ENCODE measurements at regions not wholly inside any gene's neighbourhood (a gene's known extent, or its start where the extent isn't known, plus 50 kb on each side); places are given as distances from the start of the nearest gene placed in this dataset.
"Not testable (repeated sequence)": the region's sequence is repeated elsewhere in the genome, so short reads cannot be mapped to it uniquely, and the experiment has no call there.

GRCh38 chrX:45497290-45497689 lies 296.6 kb upstream of the DIPK2B start:
- 86 to 89% methylated on average over 3 of the region's 3 CpGs for WGBS, 2 donors
- no peaks in the 10 kb centered on the region for H3K4me1 ChIP-seq
- no peak for TF ChIP-seq POLR2A (IDR thresholded peaks at IDR 0.05)
- no peak for TF ChIP-seq CTCF (IDR thresholded peaks at IDR 0.05)
- TF ChIP-seq POLR2AphosphoS5 (IDR thresholded peaks at IDR 0.05): no peak
- TF ChIP-seq EP300 (IDR thresholded peaks at IDR 0.05): no peak
- DNase-seq (no peak), ATAC-seq (ENCODE audit: low FRiP score in 2 of 2) (no peak)
- no peak overlapping the region for H3K27ac ChIP-seq
- H3K9me3 ChIP-seq: peaks cover 0 to 21% (median 0%) of the 10 kb centered on the region in 4 donors
- H3K27me3 ChIP-seq: no peaks in the 10 kb centered on the region
- no peak overlapping the region for H3K4me3 ChIP-seq
- H3K36me3 ChIP-seq: no peaks in the 10 kb centered on the region

GRCh38 chrX:45485719-45486118 lies 285.0 kb upstream of the DIPK2B start:
- Histone ChIP-seq H3K9me3 (no peaks in the 10 kb centered on the region), H3K36me3 (no peaks in the 10 kb centered on the region), H3K27me3 (no peaks in the 10 kb centered on the region), H3K4me1 (no peaks in the 10 kb centered on the region), H3K4me3 (no peak overlapping the region), H3K27ac (no peak overlapping the region)
- no peak for DNase-seq
- TF ChIP-seq POLR2A (IDR thresholded peaks at IDR 0.05): no peak
- TF ChIP-seq EP300 (IDR thresholded peaks at IDR 0.05): no peak
- no peak for TF ChIP-seq POLR2AphosphoS5 (IDR thresholded peaks at IDR 0.05)
- TF ChIP-seq CTCF (IDR thresholded peaks at IDR 0.05): no peak
- WGBS, 2 donors: 82 to 100% methylated on average over 1 of the region's 1 CpG
- no peak for ATAC-seq (ENCODE audit: low FRiP score in 2 of 2)

- H3K27ac ChIP-seq: no peak overlapping the region
- H3K36me3 ChIP-seq: no peaks in the 10 kb centered on the region
- DNase-seq (no peak), ATAC-seq (ENCODE audit: low FRiP score in 2 of 2) (peak in 1 of 2 donors; percentile 59)
- H3K4me1 ChIP-seq: no peaks in the 10 kb centered on the region
- WGBS, 2 donors: 63 to 72% methylated on average over 4 of the region's 4 CpGs
- TF ChIP-seq POLR2A (IDR thresholded peaks at IDR 0.05) (no peak), EP300 (IDR thresholded peaks at IDR 0.05) (no peak), POLR2AphosphoS5 (IDR thresholded peaks at IDR 0.05) (no peak)
- no peaks in the 10 kb centered on the region for H3K27me3 ChIP-seq
- no peaks in the 10 kb centered on the region for H3K9me3 ChIP-seq
- no peak overlapping the region for H3K4me3 ChIP-seq
Measured at GRCh38 chrX:45479835-45480422, 279.3 kb upstream of the DIPK2B start.

GRCh38 chrX:45479196-45479834 lies 278.6 kb upstream of the DIPK2B start:
- Histone ChIP-seq H3K4me1 (no peaks in the 10 kb centered on the region), H3K9me3 (no peaks in the 10 kb centered on the region), H3K4me3 (no peak overlapping the region), H3K36me3 (no peaks in the 10 kb centered on the region), H3K27me3 (no peaks in the 10 kb centered on the region), H3K27ac (no peak overlapping the region)
- DNase-seq (no peak), ATAC-seq (ENCODE audit: low FRiP score in 2 of 2) (no peak)
- no peak for TF ChIP-seq CTCF (IDR thresholded peaks at IDR 0.05)
- no peak for TF ChIP-seq EP300 (IDR thresholded peaks at IDR 0.05)
- no peak for TF ChIP-seq POLR2AphosphoS5 (IDR thresholded peaks at IDR 0.05)
- no peak for TF ChIP-seq POLR2A (IDR thresholded peaks at IDR 0.05)
- WGBS, 2 donors: 73 to 79% methylated on average over 4 of the region's 4 CpGs

GRCh38 chrX:45472968-45473367 lies 272.3 kb upstream of the DIPK2B start:
- H3K27ac ChIP-seq: no peak overlapping the region
- H3K4me3 ChIP-seq: no peak overlapping the region
- WGBS, 2 donors: 81 to 94% methylated on average over 1 of the region's 1 CpG
- H3K9me3 ChIP-seq: peaks cover 0 to 11% (median 0%) of the 10 kb centered on the region in 4 donors
- DNase-seq (no peak), ATAC-seq (ENCODE audit: low FRiP score in 2 of 2) (no peak)
- no peaks in the 10 kb centered on the region for H3K27me3 ChIP-seq
- no peaks in the 10 kb centered on the region for H3K36me3 ChIP-seq
- no peaks in the 10 kb centered on the region for H3K4me1 ChIP-seq
- TF ChIP-seq CTCF (IDR thresholded peaks at IDR 0.05) (no peak), POLR2AphosphoS5 (IDR thresholded peaks at IDR 0.05) (no peak)

- H3K36me3 ChIP-seq; H3K4me3 ChIP-seq; H3K27ac ChIP-seq; ATAC-seq (ENCODE audit: low FRiP score in 2 of 2); H3K27me3 ChIP-seq; DNase-seq; H3K4me1 ChIP-seq: not testable (repeated sequence)
- peaks cover 0 to 17% (median 0%) of the 10 kb centered on the region in 4 donors for H3K9me3 ChIP-seq
- WGBS, 2 donors: 95 to 98% methylated on average over 6 of the region's 6 CpGs
Measured at GRCh38 chrX:45467537-45467936, 266.9 kb upstream of the DIPK2B start.

- not testable (repeated sequence) for DNase-seq; H3K36me3 ChIP-seq; H3K4me1 ChIP-seq; H3K4me3 ChIP-seq; H3K27ac ChIP-seq; ATAC-seq (ENCODE audit: low FRiP score in 2 of 2); H3K9me3 ChIP-seq; H3K27me3 ChIP-seq
- 76 to 88% methylated on average over 3 to 4 of the region's 5 CpGs for WGBS, 2 donors
Measured at GRCh38 chrX:45455732-45456131, 255.1 kb upstream of the DIPK2B start.
